Skeletal muscle satellite cell (primary cell): ENCODE measurements at regions not wholly inside any gene's neighbourhood (a gene's known extent, or its start where the extent isn't known, plus 50 kb on each side); places are given as distances from the start of the nearest gene placed in this dataset.

Experiments
- H3K27me3 ChIP-seq: 2 replicates; pipeline ENCODE4 v1.7.0; 2013; ENCODE audit warnings: low read length; ENCODE audit not compliant: control insufficient read depth, insufficient read depth
- H3K36me3 ChIP-seq: 2 replicates; pipeline ENCODE4 v1.7.0; 2013; ENCODE audit warnings: mild to moderate bottlenecking, control low read depth, low read length; ENCODE audit not compliant: insufficient read depth
- H3K4me1 ChIP-seq: 2 replicates; pipeline ENCODE4 v1.7.0; 2013; ENCODE audit warnings: low read length; ENCODE audit not compliant: control insufficient read depth, insufficient read depth
- H3K4me2 ChIP-seq: 2 replicates; pipeline ENCODE4 v1.7.0; 2013; ENCODE audit warnings: mild to moderate bottlenecking, low read length
- H3K4me3 ChIP-seq: 2 replicates; pipeline ENCODE4 v1.7.0; 2013; ENCODE audit warnings: low read length
- H3K9ac ChIP-seq: 2 replicates; pipeline ENCODE4 v1.7.0; 2013; ENCODE audit warnings: mild to moderate bottlenecking, low read depth, low read length, moderate library complexity
- H3K9me3 ChIP-seq: replicated peaks from 2 replicates; pipeline ENCODE4 v1.7.0; 2013; ENCODE audit warnings: mild to moderate bottlenecking, control low read depth, low read length

GRCh38 chr6:41429506-41430504 lies 94.4 kb downstream of the NCR2 start:
- no peak overlapping the region for H3K4me3 ChIP-seq
- H3K27me3 ChIP-seq: peaks cover 68% of the 10 kb centered on the region
- no peak overlapping the region for H3K4me2 ChIP-seq
- no peaks in the 10 kb centered on the region for H3K9me3 ChIP-seq
- H3K36me3 ChIP-seq: no peaks in the 10 kb centered on the region
- peaks cover 18% of the 10 kb centered on the region for H3K4me1 ChIP-seq
- no peak overlapping the region for H3K9ac ChIP-seq

- peaks cover 18% of the 10 kb centered on the region for H3K4me1 ChIP-seq
- no peaks in the 10 kb centered on the region for H3K9me3 ChIP-seq
- H3K27me3 ChIP-seq: peaks cover 66% of the 10 kb centered on the region
- H3K4me2 ChIP-seq: no peak overlapping the region
- H3K9ac ChIP-seq: no peak overlapping the region
- H3K4me3 ChIP-seq: no peak overlapping the region
- H3K36me3 ChIP-seq: no peaks in the 10 kb centered on the region
These were observed 95.5 kb downstream of the NCR2 start for GRCh38 chr6:41430875-41431274.

DNA sequence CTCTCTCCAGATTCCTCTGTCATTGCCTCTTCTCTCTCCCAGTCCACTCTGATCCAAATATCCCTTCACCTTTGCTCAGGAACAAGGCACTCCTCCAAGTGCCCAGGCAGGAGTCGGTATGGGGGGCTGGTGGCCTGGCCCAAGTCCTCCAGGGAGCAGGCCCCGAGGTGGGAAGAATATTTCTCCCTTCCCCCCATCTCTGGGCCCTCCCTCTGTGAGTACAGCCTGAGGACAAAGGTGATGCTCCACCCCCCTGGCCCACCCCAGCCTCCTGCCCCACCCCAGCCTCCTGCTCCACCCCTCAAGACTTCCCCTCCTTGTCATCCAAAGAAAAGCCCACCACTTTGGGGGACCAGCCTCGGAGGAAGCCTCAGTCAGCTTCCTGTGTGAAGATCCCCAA lies 96.9 kb downstream of the NCR2 start:
- Histone ChIP-seq H3K4me3 (no peak overlapping the region), H3K36me3 (no peaks in the 10 kb centered on the region), H3K27me3 (peaks cover 54% of the 10 kb centered on the region), H3K4me1 (peaks cover 18% of the 10 kb centered on the region), H3K9me3 (no peaks in the 10 kb centered on the region), H3K9ac (no peak overlapping the region), H3K4me2 (no peak overlapping the region)

DNA sequence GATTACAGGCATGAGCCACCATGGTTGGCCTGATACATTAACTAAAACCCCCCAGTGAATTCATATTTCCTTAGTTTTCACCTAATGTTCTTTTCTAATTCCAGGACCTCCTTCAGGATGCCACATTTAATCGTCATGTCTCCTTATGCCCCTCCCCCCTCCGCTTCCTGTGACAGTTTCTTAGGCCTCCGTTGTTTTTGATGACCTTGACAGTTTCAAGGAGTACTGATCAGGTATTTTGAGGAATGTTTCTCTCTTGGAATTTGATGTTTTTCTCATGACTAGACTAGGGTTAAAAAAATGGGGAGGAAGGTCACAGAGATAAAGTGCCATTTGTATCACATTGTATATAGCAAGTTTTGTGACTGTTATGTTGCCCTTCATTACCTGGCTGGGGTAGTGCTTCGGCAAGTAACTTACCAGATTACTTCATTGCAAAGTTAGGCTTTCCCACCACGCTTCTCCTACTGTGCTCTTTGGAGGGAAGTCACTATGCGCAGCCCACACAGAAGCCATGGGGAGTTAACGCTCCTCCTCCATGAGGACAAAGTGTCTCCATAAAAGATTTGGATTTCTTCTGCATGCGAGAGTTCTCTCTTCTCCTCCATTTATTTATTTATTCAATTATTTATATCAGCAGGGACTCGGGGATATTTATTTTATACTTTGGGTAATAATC lies 99.5 kb downstream of the NCR2 start:
- Histone ChIP-seq H3K4me1 (peaks cover 8% of the 10 kb centered on the region), H3K4me3 (no peak overlapping the region), H3K4me2 (no peak overlapping the region), H3K9ac (no peak overlapping the region), H3K9me3 (no peaks in the 10 kb centered on the region), H3K27me3 (peaks cover 59% of the 10 kb centered on the region), H3K36me3 (no peaks in the 10 kb centered on the region)

DNA sequence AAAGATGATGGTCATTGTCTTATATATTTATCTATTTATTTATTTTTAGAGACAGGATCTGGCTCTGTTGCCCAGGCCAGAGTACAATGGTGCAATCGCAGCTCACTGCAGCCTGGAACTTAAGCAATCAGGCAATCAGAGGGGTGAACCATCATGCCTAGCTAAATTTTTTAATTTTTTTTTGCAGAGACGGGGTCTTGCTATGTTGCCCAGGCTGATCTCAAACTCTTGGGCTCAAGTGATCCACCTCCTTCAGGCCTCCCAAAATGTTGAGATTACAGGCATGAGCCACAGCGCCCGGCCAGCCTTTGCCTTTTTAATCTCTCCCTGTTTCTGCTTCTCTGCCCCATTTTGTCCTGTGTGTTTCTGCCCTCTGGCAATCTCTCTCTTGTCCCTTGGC lies 102.2 kb downstream of the NCR2 start:
- no peak overlapping the region for H3K9ac ChIP-seq
- H3K4me2 ChIP-seq: no peak overlapping the region
- H3K27me3 ChIP-seq: peaks cover 70% of the 10 kb centered on the region
- H3K9me3 ChIP-seq: no peaks in the 10 kb centered on the region
- H3K4me3 ChIP-seq: no peak overlapping the region
- no peaks in the 10 kb centered on the region for H3K4me1 ChIP-seq
- no peaks in the 10 kb centered on the region for H3K36me3 ChIP-seq

- H3K9me3 ChIP-seq: no peaks in the 10 kb centered on the region
- H3K36me3 ChIP-seq: no peaks in the 10 kb centered on the region
- H3K4me1 ChIP-seq: no peaks in the 10 kb centered on the region
- no peak overlapping the region for H3K9ac ChIP-seq
- no peak overlapping the region for H3K4me3 ChIP-seq
- no peak overlapping the region for H3K4me2 ChIP-seq
- H3K27me3 ChIP-seq: peaks cover 74% of the 10 kb centered on the region
These were observed 103.3 kb downstream of the NCR2 start for GRCh38 chr6:41438746-41439145.

GRCh38 chr6:41439524-41440418 lies 104.4 kb downstream of the NCR2 start:
- Histone ChIP-seq H3K4me3 (no peak overlapping the region), H3K36me3 (no peaks in the 10 kb centered on the region), H3K4me2 (no peak overlapping the region), H3K9me3 (no peaks in the 10 kb centered on the region), H3K9ac (no peak overlapping the region), H3K4me1 (no peaks in the 10 kb centered on the region), H3K27me3 (peaks cover 80% of the 10 kb centered on the region)

GRCh38 chr6:41440958-41441357 lies 105.2 kb upstream of the FOXP4 start:
- Histone ChIP-seq H3K4me1 (no peaks in the 10 kb centered on the region), H3K9ac (no peak overlapping the region), H3K9me3 (no peaks in the 10 kb centered on the region), H3K27me3 (peaks cover 84% of the 10 kb centered on the region), H3K4me2 (no peak overlapping the region), H3K36me3 (no peaks in the 10 kb centered on the region), H3K4me3 (no peak overlapping the region)

GRCh38 chr6:41441598-41442351 lies 104.4 kb upstream of the FOXP4 start:
- no peaks in the 10 kb centered on the region for H3K4me1 ChIP-seq
- H3K36me3 ChIP-seq: no peaks in the 10 kb centered on the region
- H3K27me3 ChIP-seq: peaks cover 87% of the 10 kb centered on the region
- H3K9ac ChIP-seq: no peak overlapping the region
- H3K9me3 ChIP-seq: no peaks in the 10 kb centered on the region
- H3K4me3 ChIP-seq: no peak overlapping the region
- no peak overlapping the region for H3K4me2 ChIP-seq

- no peak overlapping the region for H3K4me3 ChIP-seq
- H3K9ac ChIP-seq: no peak overlapping the region
- H3K4me2 ChIP-seq: no peak overlapping the region
- peaks cover 85% of the 10 kb centered on the region for H3K27me3 ChIP-seq
- H3K36me3 ChIP-seq: no peaks in the 10 kb centered on the region
- H3K9me3 ChIP-seq: no peaks in the 10 kb centered on the region
- H3K4me1 ChIP-seq: no peaks in the 10 kb centered on the region
These were observed 103.9 kb upstream of the FOXP4 start for GRCh38 chr6:41442352-41442672.
